ENCODE measurements at regions not wholly inside any gene's neighbourhood (a gene's known extent, or its start where the extent isn't known, plus 50 kb on each side); places are given as distances from the start of the nearest gene placed in this dataset.

DNA sequence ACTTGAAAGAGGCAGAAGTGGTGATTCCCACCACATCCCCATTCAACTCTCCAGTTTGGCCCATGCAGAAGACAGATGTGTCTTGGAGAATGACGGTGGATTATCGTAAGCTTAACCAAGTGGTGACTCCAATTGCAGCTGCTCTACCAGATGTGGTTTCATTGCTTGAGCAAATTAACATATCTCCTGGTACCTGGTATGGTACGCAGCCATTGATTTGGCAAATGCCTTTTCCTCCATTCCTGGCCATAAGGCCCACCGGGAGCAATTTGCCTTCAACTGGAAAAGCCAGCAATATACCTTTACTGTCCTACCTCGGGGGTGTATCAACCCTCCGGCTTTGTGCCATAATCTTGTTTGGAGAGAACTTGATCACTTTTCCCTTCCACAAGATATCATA, 411.5 kb upstream of the SMIM21 start:
- no peak for DNase-seq

DNA sequence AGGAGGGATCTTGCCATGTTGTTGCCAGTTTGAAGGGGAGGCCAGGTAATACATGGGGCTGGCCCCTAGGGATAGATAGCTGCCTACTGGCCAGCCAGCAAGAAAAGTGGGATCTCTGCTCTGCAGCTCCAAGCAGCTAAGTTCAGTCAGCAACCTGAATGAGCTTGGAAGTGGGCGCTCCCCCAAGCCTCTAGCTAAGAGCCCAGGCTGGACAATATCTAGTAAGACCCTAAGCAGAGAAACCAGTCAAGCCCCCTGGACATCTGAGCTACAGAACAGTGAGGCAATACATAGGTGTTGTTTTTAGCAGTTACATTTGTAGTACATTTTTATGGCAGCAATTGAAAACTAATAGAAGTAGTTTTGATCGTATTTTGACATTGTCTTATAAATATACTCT, 409.8 kb upstream of the SMIM21 start:
- no peak for DNase-seq

DNA sequence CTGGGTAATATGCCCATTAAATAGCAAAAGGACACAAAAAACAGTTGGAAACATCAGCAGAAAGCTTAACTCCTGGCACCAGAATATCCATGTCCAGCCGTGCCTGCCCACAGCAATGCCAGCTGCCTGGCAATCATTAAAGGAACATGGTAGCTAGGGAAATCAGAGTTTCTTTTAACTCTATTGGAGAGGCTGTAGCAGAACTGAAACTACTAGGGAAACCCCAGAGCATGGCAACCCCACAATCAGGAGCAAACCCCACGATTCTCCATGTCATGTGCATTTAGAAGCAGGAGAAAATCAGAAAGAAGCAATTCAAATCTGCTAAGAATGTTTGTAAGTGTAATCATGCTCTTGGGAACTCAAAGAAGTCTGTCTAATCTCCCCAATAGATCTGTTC, 409.0 kb upstream of the SMIM21 start:
- no peak for DNase-seq

DNA sequence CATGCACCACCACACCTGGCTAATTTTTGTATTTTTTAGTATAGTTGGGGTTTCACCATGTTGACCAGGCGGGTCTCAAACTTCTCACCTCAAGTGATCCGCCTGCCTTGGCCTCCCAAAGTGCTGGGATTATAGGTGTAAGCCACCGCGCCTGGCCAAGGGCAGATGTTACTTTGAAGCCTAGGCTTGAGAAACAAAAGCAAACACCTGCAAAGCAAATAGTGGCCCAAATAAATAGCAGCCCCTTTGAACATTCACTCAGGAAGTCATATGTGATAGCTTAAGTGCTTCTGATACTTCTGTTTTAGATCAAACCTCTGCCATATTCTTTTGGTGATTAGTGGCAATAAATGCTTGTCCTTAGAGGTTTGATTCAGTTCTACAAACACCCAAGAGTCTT, 404.5 kb upstream of the SMIM21 start:
- DNase-seq, result no peak

DNA sequence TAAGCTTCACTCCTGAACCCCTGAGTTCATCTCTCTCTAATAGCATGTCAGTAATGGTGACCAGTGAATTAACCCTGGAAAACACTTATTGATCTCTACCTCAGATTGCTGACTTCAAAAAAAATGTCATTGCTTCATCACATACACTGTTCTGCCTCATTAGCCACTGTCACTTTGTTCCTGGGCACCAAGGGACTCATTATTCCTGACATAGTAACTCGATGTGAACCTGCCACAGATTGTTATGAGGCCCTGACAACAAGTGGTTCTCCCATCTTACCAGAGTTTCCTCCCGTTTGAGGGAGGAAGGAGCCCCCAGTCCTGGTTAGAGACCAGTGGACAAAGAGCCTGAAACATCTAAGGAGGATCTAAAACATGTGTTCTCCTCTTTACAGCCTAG, 403.3 kb upstream of the SMIM21 start:
- no peak for DNase-seq

DNA sequence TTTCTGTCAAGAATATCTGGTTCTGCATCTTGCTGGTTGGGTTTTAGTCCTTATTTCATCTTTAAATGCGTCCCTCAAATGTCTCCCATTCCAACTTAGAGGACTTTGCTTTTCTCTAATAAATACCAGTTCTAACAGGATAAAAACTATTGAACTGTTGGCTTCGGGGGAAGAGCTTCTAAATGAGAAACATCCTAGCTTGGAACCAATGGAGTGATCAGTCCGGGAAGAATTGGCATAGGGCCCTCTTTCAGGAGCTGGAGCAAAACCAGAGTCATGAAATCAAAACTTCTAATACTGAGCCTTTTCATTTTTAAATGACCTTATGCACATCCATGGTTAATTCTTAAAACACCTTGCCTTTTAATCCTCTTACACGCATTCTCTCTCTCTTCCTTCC, 401.6 kb upstream of the SMIM21 start:
- DNase-seq, result no peak

DNA sequence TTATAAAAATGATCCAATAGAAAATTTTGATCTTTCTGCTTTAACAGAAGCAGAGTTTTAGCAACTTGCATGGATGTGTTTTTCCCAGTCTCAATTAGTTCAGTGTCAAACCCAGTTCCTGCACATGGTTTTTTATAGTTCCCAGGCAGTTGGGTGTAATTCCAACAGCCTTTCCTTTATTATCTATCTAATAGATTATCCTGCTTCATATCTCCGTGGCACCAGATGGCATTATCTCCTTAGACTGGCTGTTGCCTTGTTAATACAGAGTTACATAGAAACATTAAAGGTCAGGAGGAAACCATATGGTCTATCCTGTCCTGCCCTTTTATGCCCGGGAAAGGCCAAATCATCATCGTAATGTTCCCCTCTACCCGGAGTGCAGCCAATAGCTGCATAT, 400.9 kb upstream of the SMIM21 start:
- DNase-seq, result no peak

DNA sequence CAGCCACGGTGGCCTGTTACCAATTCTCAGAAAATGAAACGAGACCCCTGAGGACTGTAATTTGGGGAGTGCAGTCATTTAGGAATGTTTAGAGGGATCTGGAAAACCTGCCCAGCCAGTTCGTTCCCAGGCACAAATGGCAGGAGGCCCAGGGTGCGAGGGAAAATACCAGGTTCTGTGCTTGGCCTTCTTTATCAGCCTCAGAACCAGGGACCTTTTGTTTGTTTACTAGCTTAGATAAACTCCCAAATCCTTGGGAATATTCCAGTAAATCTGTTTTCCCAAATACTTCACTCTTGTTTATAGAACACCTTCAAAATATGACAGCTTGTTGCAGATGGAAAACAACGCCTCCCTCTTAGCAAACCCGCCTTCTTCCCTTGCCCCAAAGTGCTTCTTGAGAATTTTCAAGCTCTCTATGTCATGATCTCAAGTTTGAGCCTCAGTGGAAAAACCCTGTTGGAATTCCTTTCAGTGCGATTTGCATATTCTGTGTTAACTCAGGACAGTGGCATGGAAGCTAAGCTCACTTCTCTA, 400.3 kb upstream of the SMIM21 start:
- no peak for DNase-seq

DNA sequence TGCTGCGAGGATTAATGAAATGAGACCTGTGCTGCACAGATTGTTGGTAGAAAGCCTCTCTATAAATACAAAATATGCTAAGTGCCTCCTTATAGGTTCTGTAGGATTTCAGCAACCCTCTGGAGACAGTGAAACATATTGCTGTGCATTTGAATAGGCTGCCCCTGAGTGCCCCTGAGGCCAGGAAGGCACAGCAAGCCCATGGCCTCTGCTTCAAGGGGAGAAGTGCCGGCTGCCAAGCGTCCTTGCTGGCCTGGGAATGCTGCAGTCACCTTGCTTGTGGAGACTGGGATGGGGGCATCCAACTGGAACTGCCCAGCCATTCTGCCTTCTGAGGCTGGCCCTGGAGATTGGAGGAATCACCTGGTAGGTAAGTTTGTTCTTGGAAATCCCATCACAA, 397.2 kb upstream of the SMIM21 start:
- no peak for DNase-seq

DNA sequence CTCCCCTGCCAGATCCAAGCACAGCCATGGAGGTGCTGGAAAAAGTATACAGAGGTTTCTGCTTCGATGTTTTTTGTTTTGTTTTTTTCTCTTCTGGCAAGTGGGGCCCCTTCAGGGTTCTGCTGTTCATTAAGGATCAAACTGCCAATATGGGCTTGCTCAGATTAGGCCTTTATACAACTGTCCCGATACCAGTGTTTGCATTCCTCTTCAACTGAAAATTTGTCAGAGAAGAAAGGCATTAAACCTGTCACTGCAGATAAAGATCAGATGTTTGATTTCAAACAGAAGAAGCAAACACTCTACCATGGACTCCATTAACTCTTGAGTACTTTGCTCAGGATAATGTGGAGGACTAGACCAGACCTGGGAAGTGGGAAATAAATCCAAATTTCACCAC, 396.0 kb upstream of the SMIM21 start:
- DNase-seq, result no peak

DNA sequence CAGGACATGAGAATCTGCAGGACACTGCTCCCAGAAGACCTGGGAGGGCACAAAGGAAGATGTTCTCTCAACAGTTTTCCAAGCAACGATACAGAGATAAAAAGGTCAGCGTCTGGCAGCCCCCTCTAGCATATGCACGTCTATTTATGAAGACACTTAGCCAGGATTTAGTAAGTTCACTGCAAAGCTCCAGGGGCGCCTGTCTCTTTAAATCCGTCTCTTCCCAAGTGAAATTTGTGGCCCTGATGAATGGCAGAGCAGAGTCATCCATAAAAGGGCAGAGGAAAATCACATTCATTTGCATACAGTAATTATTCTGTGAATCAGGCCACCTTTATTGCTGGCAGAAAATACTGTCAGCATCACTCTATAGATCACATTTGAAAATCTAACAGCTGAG, 390.9 kb upstream of the SMIM21 start:
- no peak for DNase-seq

DNA sequence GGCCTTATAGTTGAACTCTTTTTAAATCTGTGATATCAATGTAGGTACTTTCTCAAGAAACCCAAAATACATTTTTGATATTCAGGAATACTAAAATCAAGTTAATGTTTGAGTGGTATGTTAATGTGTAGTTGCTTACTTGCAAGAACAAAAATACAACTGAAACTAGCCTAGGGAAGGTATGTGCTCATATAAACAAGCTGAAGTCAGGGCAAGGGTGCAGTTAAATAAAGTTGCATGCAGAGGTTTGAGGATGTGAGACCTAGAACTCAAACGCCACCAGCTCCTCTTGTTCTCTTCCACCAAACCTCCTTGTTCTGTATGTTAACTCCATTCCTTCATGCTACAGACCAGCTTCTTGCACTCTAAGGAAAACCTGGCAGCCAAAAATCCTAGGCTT, 388.3 kb upstream of the SMIM21 start:
- no peak for DNase-seq

DNA sequence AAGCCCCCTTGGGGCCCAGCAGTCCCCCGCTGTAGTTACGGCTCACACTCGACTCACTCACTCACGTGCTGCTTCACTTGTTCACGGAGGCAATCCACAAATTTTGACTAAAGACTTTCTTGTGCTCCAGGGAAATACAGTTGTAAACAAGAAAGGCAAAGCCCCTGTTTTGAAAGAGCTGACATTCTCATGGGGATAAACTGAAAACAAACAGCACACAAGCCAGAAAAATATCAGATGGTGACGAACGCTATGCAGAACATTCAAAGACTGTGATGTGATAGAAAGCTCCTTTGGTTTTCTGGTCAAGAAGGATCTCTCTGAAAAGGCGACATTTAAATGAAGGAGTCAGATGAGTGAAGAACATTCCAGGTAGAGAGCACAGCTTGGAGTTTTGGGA, 385.3 kb upstream of the SMIM21 start:
- DNase-seq, result no peak

DNA sequence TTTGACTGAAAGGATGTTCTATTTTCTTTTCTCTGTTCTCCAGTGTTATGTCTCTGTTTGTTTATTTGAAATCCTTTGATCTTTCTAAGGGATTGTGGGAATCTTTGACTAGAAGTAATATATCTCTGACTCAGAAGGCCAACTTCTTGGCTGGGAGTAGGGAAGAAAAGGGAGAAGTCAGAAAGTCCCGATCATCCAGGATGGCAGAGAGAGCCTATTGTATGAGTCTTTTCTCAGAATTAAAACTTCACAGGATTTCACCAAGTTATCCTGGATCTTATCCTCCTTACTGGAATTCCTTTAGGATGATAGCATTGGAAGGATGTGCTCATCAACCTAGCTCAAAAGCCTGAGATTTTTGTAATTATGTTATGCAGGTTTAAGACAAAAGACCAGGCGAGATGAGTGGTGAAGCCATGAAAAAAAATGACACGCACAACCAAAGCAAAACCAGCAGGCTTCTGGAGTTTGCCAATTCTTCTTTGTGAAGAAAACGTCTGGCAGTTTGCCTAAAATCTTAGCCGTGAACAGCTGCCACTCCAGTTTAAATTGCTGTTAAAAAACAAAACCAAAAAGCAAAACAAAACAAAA, 383.6 kb upstream of the SMIM21 start:
- no peak for DNase-seq

DNA sequence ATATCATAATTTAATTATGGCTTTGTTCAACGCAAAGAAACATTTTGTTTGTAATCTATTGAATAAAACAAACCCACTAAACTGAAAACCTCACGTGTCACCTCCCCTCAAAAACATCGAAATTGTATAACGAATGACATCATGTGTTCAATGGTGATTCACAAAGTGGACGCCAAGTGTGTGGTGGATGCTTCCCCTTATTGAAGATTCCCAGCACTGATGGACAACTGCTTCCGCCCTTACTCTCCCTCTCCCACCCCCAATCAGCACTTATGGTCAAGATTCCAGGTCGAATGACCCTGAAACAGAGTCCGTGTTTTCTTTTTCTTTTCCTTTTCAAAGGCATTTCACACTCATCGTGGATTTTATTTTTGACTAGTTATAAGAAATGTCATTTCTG, 383.0 kb upstream of the SMIM21 start:
- DNase-seq, result no peak

DNA sequence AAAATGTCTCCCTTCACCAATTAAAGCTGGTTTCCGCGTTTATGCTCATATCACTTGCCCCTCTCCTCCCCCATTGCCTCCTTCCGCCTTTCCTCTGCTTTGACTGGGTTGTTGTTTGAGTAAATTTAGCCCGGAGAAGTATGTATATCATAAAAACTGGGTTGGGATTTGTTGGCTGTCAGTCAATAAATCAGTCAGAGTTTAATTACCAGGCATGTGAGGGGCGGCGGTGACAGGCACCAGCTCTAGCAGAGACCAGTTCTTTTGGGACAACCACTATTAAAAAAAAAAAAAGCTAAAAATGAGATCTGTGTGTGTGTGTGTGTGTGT, 382.4 kb upstream of the SMIM21 start:
- no peak for DNase-seq

DNA sequence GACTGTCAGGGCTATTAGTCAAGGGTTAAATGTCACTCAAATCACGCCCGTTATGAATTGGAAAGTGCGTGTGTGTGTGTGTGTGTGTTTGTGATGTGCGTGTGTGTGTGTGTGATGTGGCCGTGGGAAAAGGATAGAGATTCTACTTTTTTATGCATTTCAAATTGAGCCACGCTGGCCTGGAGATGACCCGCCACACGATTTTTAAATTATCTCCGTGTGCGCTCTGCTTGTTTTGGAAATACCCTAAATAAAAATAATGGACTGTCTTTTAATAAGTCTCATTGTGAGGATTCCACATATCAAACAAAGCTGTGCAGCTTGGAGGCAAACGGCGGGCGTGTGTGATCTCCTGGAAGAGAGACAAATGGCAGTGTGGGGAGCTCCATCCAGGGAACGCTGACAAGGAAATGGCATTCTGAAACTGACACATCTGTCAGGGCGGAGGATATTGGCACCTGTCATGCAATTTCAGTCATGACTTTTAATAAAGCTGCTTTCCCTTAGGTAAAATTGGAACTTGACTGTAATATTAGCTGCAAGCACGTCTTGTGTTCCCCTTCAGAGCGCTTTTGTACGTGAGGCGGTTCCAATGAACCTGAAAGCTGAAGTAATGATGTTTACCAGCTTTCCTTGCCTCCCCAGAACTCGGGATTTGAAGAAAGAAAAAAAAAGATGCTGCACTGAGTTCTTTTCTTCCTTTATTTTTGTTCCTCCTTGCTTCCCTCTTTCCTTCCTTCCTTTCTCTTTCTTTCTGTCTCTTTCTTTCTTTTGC, 381.8 kb upstream of the SMIM21 start:
- no peak for DNase-seq

DNA sequence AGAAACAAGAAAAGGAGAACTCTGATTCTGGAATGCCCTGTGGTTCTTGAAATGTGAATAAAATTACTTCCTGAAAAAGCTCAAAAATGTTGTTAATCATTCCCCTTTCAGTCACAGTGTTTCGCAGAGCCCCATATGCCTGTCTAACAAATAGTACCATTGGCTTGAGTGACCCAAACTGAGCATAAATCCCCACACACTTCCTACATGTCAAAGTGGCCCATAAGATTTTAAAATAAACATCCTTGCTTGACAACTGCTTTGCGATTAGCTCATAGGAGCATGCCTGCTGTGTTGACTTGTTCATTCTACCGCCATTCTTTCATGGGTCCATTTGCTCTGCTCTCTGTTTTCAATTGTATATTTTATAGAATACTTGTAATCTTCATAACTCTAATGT, 377.8 kb upstream of the SMIM21 start:
- no peak for DNase-seq

DNA sequence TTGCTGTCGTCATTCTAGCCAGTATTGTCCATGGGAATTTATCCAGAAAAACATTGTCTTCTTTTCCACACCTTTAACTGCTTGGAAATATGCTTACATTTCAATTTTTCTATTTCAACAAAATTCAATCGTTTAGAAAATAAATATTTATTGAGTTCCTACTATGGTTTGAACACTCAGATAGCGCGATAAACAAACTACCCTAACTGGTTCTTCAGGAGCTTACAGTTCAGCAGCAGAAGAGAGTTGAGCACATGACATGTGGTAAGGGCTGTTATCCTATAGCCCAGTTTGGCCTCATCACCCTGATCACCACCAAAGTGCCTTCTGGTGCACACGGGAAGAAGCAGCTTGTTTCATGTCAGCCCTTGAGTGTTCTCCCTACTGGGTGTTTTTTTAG, 375.2 kb upstream of the SMIM21 start:
- no peak for DNase-seq

DNA sequence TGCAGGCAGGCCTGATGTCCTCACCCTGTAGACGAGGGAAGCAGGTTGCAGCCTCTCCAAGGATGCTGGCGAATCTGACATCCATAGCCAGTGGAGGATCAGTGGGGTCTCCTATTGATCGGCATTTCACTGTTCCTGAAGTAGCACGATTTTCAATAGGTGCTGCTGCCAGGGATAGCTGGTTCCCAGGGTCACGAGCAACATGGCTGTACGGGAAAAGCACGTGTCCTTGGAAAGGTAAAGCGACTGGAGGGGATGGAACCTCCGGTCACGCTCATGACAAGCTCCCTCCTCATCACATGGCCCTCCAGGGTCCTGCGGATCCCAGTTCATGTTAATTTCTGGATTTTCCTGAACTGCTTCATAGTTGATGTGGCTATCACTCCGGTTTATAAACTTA, 373.7 kb upstream of the SMIM21 start:
- DNase-seq, result no peak

DNA sequence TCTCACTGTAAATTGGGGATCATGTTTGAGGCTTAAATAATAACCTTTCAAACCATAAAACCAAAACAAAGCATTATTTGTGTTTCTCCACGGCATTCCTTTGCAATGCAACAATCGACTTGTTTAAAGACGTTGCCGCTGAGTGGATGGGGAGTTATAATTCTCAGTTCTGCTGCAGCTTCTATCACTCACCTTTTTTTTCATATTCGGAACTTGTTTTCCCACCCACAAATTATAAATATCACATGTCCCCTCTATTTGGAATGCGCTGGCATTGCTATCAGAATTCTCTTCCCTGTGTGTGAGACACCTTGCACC, 372.8 kb upstream of the SMIM21 start:
- DNase-seq, result no peak

DNA sequence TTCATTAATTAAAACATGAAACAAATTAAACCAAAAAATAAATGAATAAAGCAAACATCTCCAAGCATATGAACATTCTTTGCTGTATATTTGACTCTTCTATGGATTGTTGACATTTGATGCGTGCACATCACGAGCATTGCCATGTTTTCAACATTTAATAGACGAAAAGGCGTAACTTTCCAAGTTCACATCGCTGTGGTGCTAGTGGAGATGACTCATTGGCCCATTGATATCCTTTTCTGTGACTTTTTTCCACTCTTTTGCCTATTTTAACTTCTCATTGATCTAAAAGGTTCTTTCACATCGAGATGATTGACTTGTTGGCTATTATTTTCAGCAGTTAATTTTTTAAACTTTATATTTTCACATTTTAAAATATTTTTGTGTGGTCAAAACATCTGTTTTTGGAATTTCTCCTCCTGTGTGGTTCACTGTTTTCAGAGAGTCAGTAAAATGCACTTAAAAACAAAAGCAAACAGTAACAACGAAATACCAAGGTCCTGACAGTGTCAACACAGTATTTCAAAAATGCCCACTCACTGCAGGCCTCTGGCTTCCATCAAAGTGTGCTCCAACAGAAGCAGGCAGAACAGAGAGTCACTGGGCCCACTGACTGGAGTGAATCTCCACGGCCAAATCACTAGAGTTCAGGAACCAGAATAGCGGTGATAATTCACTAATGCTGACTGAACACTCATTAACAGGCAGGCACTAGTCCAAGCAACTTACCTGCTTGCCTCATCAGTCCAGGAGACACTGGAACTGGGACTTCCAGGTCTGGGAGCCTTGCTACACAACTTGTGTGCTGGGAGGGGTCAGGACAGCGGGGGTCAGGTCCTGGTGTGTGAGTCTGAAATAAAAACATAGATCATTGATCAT, 372.2 kb upstream of the SMIM21 start:
- no peak for DNase-seq

DNA sequence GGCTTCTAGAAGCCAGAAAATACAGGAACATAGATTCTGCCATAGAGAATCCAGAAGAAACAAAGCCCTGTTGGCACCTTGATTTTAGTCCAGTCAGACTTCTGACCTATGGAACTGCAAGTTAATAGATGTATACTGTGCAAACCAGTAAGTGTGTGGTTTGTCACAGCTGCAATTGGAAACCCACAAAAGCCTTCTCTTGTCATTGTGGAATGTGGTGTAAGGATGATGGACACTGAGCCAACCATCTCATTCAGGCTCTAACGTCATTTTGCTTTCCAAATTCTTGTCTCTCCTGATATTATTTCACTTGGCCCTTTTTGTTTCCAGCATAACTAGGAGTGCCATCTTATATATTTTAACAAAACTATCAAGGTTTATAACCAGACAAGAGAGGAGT, 369.5 kb upstream of the SMIM21 start:
- no peak for DNase-seq

DNA sequence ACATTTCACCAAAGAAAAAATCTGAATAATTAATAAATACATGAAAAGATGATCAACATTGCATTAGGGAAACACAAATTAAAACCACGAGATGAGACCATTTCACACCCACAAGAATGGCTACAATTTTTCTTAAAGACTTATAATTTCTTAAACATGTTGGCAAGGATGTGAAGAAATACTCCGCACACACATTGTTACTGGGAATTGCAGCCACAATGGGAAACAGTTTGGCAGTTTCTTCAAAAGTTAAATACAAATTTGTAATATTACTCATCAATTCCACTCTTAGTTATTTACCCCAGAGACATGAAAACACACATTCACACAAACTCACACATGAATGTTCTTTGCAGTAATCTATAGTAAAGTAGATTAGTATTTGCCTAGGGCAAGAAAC, 363.3 kb upstream of the SMIM21 start:
- DNase-seq, result no peak
